NCI-H82 (cell line): ENCODE measurements at regions not wholly inside any gene's neighbourhood (a gene's known extent, or its start where the extent isn't known, plus 50 kb on each side); places are given as distances from the start of the nearest gene placed in this dataset.

Experiments
- DNase-seq: peaks from one replicate; lab custom pipeline; 2025; lab: John Stamatoyannopoulos, UW

DNA sequence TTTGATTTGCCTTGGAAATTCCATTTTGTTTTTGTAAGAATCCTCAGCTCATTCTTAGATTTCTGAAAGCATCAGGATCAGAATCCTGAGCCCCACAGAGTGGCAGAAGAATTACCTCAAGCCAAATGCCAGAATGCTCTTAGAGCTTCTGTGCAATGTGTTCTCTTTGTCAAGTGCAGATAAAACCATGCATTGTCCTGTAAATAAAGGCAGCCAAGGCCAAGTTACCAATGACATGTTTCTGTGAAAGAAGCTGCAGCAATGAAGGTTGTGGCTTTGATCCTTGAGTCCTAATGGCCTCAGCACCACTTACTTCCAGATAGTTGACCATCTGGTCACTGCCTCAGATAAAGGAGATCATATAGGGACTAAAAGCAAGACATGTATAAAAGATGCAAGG, 343.3 kb upstream of the AKR1E2 start:
- no peak for DNase-seq

DNA sequence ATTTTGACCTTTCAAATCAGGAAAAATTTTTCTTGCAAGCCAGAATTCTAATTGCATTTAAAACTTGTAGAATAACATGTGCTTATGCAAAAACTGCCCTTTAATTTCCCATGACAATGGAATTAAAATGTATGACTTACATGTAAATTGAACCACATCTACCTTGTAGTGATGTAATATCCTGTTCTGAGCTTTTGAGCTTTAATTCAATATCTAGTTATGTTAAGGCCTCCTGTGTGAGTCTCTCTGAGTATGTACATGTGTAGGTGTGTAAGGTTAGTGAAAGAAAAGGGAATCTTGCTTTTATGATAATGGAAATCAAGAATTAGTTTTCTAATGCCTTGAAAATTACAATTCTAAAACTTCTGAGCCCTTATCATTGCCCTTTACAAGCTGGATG, 344.8 kb upstream of the AKR1E2 start:
- no peak for DNase-seq

- no peak for DNase-seq
Observed at GRCh38 chr10:4479342-4479741, 346.7 kb upstream of the AKR1E2 start.

DNA sequence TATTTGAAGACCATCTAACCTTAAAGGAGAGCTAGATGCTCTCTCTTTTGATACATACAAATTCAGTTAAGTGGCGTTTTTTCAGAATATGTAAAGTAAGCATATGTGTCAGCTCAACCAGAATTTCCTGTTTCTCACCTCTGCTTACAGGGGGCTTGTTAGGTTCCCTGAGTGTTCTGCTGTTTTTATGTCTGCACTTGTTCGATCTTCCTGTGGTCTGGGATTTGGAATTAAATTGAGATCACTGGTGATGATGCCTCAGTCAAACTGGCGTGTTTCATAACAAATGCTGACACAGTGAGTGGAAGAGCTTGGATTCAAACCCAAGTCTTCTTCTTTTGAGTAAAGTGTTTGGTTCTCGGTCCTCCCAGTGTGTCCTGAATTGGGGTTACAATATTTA, 348.3 kb upstream of the AKR1E2 start:
- no peak for DNase-seq

GRCh38 chr10:4475827-4476490, 350.0 kb upstream of the AKR1E2 start:
- no peak for DNase-seq

GRCh38 chr10:4474829-4475228, 351.2 kb upstream of the AKR1E2 start:
- no peak for DNase-seq

DNA sequence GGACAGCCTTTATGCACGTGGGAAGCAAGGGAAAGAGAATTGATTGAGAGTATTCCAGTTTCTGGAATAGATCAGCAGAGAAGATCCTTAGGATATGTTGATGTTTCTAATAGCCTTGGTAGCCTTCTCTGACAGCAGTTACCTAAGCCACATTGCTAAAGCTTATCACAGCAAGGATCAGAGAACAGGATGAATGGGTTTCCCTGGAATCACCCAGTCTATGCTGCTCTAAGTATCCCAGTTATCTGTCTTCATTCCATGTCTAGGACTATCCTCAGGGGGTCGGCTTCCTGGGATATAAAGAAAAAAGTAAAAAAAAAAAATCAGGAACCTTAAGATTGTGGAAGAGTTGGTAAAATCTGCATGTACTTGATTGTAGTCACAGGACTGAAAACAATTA, 352.0 kb upstream of the AKR1E2 start:
- no peak for DNase-seq

DNA sequence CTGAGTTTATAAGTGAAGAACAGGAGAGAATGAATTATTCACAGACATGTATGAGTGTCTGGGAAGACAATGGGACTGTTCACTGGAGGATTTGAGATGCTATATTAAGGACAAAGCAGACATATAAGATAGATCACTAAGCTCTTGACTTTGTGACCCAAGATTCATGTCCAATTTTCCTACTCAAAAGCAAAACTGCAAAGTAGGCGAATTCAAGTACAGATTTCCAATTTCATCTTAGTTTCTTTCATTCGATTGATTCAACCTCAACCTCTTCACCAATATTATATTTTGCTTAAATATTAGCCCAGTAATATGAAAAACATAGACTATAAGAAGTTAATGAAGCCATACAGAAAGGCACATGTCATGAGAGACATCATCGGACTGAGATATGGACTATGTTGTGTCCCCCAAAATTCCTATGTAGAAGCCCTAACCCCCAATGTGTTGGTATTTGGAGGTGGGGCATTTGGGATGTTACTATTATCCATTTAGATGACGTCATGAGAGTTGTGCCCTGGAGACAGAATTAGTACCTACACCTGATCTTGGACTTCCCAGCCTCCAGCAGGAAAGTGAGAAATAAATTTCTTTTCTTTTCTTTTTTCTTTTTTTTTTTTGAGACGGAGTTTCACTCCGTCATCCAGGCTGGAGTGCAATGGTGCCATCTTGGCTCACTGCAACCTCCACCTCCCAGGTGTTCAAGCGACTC, 353.7 kb upstream of the AKR1E2 start:
- no peak for DNase-seq

DNA sequence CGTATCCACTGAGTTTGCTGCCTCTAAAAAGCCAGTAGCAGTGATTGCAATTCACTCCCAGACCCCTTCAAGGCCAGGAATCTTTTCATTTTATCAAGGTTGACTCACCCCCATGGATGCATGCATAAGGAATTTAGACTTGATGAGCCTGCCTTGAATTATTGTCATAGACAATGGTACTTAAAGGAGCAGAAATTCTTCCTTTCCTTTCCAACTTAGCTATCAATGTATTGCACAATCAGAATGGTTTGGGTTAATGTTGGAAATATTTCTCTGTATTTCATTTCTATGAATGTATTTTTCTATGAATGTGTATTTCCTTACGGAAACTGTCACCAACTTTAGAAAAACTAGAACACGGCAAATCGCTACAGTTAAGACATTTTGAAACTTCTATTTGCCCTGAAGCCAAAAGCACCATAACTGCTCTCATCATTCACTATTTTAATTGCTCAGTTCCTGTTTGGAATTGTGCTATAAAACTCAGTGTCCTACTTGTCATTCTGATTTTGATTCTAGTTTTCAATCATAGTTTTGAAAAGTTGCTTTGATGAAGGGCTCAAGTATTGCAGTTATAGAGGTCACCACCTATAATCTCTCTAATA, 355.7 kb upstream of the AKR1E2 start:
- no peak for DNase-seq

GRCh38 chr10:4467481-4467880, 358.5 kb upstream of the AKR1E2 start:
- no peak for DNase-seq

DNA sequence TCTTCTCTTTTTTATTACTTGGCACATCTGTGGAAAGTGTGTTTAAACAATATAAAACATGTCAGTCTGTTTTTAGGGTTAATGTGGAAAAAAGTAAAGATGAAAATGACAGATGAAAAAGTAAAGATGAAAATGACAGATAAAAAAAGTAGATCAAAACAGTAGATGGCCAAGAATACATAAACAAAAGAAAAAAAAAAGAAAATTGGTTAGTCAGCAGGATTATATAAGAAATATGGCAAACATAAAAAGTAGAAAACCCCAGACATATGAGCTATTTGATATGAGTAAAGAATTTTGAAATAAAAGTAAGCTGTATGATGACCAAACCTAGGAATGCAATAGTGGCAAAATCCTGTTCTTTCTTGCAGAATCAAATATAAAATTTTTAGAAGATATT, 365.7 kb upstream of the AKR1E2 start:
- DNase-seq: no peak

DNA sequence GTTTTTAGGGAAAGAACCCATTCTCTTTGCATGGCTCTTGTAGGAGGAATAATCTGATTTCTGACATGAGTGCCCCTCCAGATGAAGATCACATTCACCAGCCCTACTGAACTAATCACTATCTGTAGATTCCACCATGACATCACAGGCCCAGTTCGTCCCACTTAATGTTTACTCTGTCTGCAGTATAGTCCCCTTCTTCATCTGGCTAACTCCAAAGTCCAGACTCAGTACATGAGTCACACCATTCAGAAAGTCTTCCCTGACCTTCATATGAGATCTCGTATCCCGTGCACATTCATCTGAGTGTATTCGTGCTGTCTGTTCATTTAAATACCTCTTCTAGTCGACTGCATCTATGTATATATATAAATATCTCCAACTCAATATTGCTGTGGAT, 366.5 kb upstream of the AKR1E2 start:
- no peak for DNase-seq

- no peak for DNase-seq
Observed at GRCh38 chr10:4457597-4457996, 368.4 kb upstream of the AKR1E2 start.

DNA sequence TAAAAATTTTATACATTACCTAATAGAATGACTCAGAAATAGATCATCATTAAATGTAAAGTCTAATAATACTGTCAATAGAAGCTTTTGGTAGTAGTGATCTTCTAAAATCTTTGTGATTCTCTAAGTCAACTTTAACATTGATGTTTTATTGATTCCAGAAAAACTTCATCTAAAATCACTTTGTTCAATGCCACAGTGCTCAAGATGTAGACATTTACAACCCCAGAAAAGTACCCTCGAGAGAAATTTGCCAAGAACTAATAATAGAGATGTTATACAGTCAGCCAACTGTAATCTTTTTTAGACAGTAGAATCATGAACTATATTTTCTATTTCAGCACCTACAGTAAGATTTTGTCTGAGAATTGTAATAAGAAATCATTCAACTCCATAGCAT, 369.2 kb upstream of the AKR1E2 start:
- DNase-seq: no peak

DNA sequence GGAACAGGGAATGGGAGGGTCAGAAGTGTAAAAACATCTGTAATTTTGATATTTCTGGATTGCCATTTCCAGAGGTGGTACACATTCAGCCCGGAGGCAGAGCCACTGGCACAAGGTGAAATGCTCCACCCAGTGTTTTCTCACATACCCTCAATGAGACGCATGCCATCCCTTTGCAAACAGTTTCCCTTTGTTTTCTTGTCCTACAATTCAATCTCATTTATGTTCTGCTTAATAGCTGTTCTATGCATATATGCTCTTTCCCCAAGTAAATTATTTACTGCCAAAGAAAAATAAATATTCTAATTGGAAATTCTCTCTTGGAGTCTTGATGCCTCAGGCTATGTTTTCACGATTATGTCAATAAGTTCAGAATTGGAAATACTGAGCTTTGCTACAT, 369.7 kb upstream of the AKR1E2 start:
- DNase-seq: no peak

DNA sequence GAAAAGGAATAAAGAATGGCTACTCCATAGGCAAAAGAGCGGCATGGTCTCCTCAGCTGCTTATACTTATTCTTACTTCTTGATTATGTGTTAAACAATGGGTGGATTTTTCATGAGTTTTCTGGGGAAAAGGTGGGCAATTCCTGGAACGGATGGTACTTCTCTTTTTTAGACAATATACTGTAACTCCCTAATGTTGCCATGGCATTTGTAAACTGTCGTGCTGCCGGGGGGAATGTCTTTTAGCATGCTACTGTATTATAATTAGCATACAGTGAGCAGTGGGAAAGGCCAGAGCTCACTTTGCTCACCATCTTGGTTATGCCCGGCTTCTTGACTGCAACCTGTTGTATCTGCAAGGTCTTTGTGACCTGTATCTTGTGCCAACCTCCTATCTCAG, 372.1 kb upstream of the AKR1E2 start:
- DNase-seq: no peak

- DNase-seq: no peak
Observed at GRCh38 chr10:4453276-4453675, 372.7 kb upstream of the AKR1E2 start.

DNA sequence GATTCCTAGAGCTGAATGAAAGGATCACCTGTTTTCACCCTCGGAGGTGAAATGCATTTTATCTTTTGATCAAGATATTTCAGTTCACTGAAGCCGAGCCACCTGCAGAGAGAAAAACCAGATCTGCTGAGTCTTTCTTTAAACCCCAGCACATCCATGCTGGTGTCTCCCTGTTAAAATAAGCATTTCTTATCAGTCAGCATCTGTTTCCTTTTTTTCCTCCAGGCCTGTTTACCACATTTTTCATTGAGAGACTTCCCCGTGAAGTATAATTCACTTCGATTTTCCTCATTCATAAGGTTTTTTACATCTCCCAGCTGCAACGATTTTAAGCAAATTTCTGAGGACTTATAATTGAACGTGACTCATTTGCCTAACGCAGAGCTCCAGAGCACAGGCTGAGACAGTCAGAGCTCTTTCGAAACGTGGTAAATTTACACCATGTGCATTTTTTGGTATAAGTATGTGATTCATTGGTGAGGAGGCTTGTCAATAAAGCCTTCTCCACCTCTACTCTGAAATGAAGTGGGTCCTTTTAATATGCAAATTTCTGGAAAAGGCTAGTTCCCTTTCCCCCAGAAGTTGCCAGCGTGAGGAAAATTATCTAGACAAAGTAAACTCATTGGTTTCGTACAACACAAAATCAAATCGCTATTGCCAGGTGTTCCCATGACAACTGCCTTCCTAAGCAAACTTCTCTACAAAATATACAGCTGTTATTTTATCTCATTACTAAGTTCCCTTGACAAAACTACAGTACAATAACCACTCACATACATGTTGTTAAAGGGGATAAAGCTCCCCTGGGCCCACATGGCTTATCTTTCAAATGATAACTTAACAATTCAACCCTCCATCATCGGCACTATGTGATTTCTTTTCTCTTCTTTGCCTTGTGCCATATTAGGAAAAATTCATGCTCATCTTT, 374.8 kb upstream of the AKR1E2 start:
- no peak for DNase-seq

DNA sequence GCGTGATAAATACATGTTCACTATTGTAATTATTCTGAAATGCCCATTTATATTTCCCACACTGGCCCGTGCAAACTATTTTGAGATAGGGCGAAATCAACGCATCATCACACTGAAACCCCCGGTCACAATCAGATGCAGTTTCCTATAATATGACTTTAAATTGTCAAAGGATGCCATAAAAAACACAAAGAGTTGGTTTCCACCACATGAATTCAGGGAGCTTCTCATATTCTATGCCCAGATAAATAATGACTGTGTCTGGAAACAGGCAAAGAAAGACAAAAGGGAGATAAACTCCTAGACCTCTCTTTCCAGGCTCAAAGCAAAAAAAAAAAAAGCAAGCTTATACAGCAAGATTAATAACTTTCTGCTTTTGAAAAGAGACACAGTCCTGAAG, 375.8 kb upstream of the AKR1E2 start:
- DNase-seq: no peak

GRCh38 chr10:4448030-4448429, 378.0 kb upstream of the AKR1E2 start:
- no peak for DNase-seq

GRCh38 chr10:4443419-4443818, 382.6 kb upstream of the AKR1E2 start:
- no peak for DNase-seq

- no peak for DNase-seq
Observed at GRCh38 chr10:4442296-4442695, 383.7 kb upstream of the AKR1E2 start.

DNA sequence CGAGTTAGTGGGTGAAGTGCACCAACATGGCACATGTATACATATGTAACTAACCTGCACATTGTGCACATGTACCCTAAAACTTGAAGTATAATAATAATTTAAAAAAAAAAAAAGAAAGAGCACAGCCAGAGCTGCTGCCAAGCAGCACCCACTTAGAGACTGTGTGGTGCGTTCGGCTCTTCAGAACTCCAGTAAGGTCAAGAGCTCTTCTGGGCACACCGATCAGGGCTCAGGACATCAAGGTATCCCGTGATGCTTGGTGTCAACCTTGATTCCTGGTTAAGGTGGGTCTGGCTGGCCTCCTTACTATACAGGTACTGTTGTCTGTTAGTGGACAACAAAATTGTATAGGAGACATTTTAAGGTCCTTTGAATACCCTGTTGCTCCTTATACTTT, 385.7 kb upstream of the AKR1E2 start:
- DNase-seq: no peak
